ENCODE measurements at regions not wholly inside any gene's neighbourhood (a gene's known extent, or its start where the extent isn't known, plus 50 kb on each side); places are given as distances from the start of the nearest gene placed in this dataset.

DNA sequence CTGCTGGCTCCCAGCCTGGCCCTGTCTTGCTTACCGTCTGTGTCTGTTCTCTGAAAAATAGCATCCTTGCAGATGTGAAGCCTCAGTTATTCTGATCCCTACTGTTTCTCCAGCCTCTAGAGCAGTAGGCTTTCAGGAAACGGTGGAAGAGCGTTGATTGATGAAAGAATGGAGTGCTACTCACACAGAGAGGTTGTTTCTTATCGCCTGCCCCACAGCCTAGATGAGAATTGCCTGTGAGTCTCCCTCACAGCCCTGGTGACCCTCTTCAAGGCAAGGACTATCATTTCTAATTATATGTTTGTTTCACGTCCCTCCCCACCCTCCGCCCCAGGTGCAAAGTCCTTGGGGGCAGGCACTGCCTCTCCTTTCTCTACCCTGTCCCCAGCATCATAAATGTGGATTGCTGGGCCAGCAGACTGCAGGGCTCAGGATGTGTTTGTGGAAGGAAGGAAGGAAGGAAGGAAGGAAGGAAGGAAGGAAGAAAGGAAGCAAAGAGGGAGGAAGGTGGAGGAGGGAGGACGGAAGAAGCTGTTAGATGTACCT is 575.3 kb upstream of the B3GAT1 start:
- TF ChIP-seq, protein P1, sequence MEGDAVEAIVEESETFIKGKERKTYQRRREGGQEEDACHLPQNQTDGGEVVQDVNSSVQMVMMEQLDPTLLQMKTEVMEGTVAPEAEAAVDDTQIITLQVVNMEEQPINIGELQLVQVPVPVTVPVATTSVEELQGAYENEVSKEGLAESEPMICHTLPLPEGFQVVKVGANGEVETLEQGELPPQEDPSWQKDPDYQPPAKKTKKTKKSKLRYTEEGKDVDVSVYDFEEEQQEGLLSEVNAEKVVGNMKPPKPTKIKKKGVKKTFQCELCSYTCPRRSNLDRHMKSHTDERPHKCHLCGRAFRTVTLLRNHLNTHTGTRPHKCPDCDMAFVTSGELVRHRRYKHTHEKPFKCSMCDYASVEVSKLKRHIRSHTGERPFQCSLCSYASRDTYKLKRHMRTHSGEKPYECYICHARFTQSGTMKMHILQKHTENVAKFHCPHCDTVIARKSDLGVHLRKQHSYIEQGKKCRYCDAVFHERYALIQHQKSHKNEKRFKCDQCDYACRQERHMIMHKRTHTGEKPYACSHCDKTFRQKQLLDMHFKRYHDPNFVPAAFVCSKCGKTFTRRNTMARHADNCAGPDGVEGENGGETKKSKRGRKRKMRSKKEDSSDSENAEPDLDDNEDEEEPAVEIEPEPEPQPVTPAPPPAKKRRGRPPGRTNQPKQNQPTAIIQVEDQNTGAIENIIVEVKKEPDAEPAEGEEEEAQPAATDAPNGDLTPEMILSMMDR (conservative IDR thresholded peaks at IDR 0.05; ENCODE audit: low read length) = no peak
- TF ChIP-seq EZH2phosphoT487 (IDR thresholded peaks at IDR 0.05; ENCODE audit: borderline replicate concordance) = no peak

Data from Loucy (cell line).